Activated T-cell treated with anti-CD3 and anti-CD28 coated beads, Interleukin-2, amount 50 U/mL, for 72 hours (primary cell): ENCODE measurements at regions not wholly inside any gene's neighbourhood (a gene's known extent, or its start where the extent isn't known, plus 50 kb on each side); places are given as distances from the start of the nearest gene placed in this dataset.

Experiments used
- ATAC-seq, 2 donors: fragments of 150-1000 bp; cut with Tn5 transposase; replicated peaks in 1 of 2; 2 replicates each; pipeline ENCODE4 v1.10.0; 2021; ENCODE audit warnings: moderate library complexity in 2 of 2, mild to moderate bottlenecking in 1 of 2
- DNase-seq, 2 donors: peaks; one replicate each; pipeline ENCODE4 v3.0.0; 2021 to 2022; ENCODE audit warnings: mixed read lengths in 1 of 2
- H3K27ac Mint-ChIP-seq: one replicate; pipeline ENCODE4 v1.8.0; 2022; ENCODE audit warnings: mild to moderate bottlenecking, moderate library complexity, mixed read lengths
- H3K27me3 Mint-ChIP-seq: one replicate; pipeline ENCODE4 v1.8.0; 2022; ENCODE audit warnings: low read depth, mixed read lengths
- H3K36me3 Mint-ChIP-seq, 2 donors: one replicate each; pipeline ENCODE4 v1.8.0; 2022; ENCODE audit warnings: mixed read lengths in 2 of 2, mild to moderate bottlenecking in 1 of 2; ENCODE audit not compliant: insufficient read depth in 2 of 2
- H3K4me1 Mint-ChIP-seq: one replicate; pipeline ENCODE4 v1.8.0; 2022; ENCODE audit warnings: low read depth, mixed read lengths
- H3K4me3 Mint-ChIP-seq, 2 donors: one replicate each; pipeline ENCODE4 v1.8.0; 2022; ENCODE audit warnings: mild to moderate bottlenecking in 2 of 2, mixed read lengths in 2 of 2, moderate library complexity in 2 of 2
- H3K9me3 Mint-ChIP-seq, 2 donors: one replicate each; pipeline ENCODE4 v1.8.0; 2022; ENCODE audit warnings: mixed read lengths in 2 of 2

DNA sequence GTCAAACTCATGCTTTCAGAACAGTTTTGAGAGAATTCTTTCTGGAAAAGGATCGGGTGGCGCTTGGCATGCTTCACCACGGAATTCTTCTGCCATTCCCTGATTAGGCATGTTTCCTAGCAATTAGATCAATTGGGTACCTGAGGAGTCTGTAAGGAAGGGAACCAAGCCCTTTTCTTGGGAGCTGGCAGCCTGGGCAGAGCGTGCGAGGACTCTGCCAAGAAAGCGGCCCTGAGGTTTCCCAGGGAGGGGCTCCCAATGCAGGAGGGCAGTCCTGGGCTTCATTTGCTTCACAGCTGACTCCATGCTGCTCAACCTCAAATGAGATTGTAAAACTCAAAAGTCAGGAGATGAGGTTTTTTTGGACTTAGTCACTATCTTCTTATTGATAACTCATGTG, 60.3 kb downstream of the MYCN start:
- ATAC-seq, result no peak
- Mint-ChIP-seq H3K4me1 (peaks cover 2% of the 10 kb centered on the region), H3K27me3 (peaks cover 19% of the 10 kb centered on the region), H3K4me3 (no peak overlapping the region), H3K27ac (no peak overlapping the region), H3K9me3 (no peaks in the 10 kb centered on the region), H3K36me3 (no peaks in the 10 kb centered on the region)
- no peak for DNase-seq

DNA sequence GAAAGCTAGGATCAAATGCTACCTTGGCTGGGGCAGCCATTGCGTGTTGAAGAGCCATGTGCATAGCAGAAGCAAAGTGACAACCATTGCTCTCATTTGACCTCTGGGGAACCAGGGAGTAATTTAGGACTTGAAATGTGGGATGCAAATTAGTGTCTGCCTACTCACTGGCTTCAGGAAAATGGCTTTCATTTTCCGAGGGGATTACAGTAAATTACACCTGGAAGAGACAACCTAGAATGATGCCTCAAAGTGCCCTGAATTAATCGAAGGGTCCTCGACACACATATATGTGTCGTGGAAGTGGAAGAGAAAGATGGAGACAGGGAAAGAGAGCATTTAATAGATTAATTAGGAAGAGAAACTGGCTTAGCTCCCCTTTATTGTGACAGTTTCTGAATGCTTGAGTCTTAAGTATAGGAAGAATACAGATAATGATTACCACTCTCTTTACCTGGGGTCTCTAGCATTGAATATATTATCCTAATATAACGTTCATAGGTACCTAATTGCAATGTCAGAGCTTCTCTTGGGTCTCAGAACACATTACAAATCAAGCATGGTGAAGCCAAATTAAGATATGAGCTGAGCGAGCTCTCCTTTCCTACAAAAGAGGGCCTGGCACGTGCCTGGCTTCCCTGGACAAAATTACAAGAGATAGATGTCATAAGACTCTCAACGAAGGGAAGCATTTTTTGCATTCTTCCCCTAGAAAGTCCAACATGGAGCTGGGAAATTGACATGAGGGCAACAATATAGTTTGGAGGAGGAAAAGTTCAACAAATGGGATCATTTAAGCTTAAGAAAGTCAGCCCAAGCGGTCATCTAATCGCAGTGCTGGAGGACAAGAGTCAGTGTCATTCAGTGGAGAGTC, 59.5 kb downstream of the MYCN start:
- DNase-seq, result no peak
- no peaks in the 10 kb centered on the region for H3K36me3 Mint-ChIP-seq
- H3K4me3 Mint-ChIP-seq, result no peak overlapping the region
- H3K27me3 Mint-ChIP-seq, result peaks cover 11% of the 10 kb centered on the region
- no peaks in the 10 kb centered on the region for H3K9me3 Mint-ChIP-seq
- H3K27ac Mint-ChIP-seq, result no peak overlapping the region
- ATAC-seq, result no peak
- H3K4me1 Mint-ChIP-seq, result no peaks in the 10 kb centered on the region

DNA sequence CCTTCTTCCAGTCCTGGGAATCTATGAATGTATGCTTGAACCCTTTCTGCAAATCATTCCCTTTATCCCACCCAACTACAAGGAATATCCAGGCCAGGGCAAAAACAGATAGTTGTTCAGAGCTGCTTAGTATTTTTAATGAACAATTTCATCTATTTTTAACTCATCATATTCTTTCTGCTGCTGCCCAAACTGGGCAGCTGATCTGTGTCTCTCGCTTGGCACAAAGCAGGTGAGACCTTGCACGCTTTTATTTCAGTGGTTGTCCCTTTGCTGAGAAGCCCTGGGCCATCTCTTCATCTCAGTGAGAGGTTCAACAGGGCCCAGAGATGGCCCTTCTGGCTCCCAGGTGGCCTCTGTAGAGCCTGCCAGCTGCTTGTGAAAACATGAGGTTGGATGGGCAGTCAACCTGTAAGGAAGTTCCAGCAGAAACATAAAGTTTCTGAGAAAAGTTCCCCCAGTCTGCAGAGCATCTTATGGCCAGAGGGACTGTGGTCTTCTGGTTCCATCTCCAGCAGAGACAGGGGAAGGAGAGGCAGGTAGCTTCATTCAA, 57.5 kb downstream of the MYCN start:
- Mint-ChIP-seq H3K36me3 (peaks cover 0 to 2% of the 10 kb centered on the region in 2 donors), H3K4me3 (no peak overlapping the region), H3K9me3 (no peaks in the 10 kb centered on the region), H3K27me3 (no peaks in the 10 kb centered on the region), H3K4me1 (no peaks in the 10 kb centered on the region), H3K27ac (no peak overlapping the region)
- ATAC-seq, result no peak
- no peak for DNase-seq

- Mint-ChIP-seq H3K4me3 (no peak overlapping the region), H3K4me1 (no peaks in the 10 kb centered on the region)
- no peak for ATAC-seq
These were observed 56.4 kb downstream of the MYCN start for GRCh38 chr2:15996536-15997423.

More at GRCh38 chr2:15996536-15997423, 56.4 kb downstream of the MYCN start:
- no peak overlapping the region for H3K27ac Mint-ChIP-seq
- no peak for DNase-seq
- no peaks in the 10 kb centered on the region for H3K9me3 Mint-ChIP-seq
- H3K27me3 Mint-ChIP-seq, result peaks cover 3% of the 10 kb centered on the region
- H3K36me3 Mint-ChIP-seq, result peaks cover 0 to 2% of the 10 kb centered on the region in 2 donors
